ENCODE measurements at regions not wholly inside any gene's neighbourhood (a gene's known extent, or its start where the extent isn't known, plus 50 kb on each side); places are given as distances from the start of the nearest gene placed in this dataset.
A peak's percentile ranks its signal among the peaks of the same experiment; 100 is the strongest.
"Not testable (repeated sequence)": the region's sequence is repeated elsewhere in the genome, so short reads cannot be mapped to it uniquely, and the experiment has no call there.

DNA sequence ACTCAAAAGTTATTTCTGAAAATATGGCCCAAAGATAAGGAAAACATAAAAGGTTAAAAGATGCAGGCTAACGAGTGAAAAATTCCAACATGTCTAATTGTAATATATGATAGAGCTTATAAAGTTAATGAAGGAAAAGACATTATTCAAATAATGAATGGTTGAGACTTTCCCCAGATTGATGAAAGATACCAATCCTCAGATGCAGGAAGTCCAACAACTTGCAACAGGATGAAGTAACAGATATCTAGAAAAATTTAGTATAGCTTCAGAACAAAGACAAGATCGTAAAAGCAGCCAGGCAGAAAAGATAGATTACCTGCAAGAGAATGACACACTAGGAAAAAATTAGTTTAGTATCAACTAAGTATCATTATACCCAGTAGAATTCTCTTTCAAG, 546.4 kb upstream of the PPP2R3A start:
- H3K4me3 ChIP-seq: no peak overlapping the region
- whole genome bisulfite sequencing, 10 experiments: 0 to 100% (median 82%) methylated on average over 1 to 2 of the region's 2 CpGs
- in situ Hi-C loops (cut with MboI; ENCODE audit: low pct_unique_long_range_greater_than_20kb in 2 of 9, low sequenced_read_pairs in 9 of 9, unreplicated experiment in 9 of 9): no loop called here
- H3K4me1 ChIP-seq (replicated peaks in 1 of 2): no peaks in the 10 kb centered on the region
- no peak for ATAC-seq (replicated peaks in 6 of 8)
- H3K27ac ChIP-seq: no peak overlapping the region

GRCh38 chr3:135426508-135426907, 539.0 kb upstream of the PPP2R3A start:
- in situ Hi-C loops (cut with MboI; ENCODE audit: low pct_unique_long_range_greater_than_20kb in 2 of 9, low sequenced_read_pairs in 9 of 9, unreplicated experiment in 9 of 9): no loop called here
- peak in 2 of 8 experiments; percentile 91 to 95 for ATAC-seq (replicated peaks in 6 of 8)
- no peak overlapping the region for H3K27ac ChIP-seq
- H3K4me3 ChIP-seq: no peak overlapping the region
- 0 to 100% (median 64%) methylated on average over 1 to 2 of the region's 2 CpGs; no CpG with 5 or more reads in 2 of the 10 experiments for WGBS, 10 experiments
- H3K4me1 ChIP-seq (replicated peaks in 1 of 2): no peaks in the 10 kb centered on the region

DNA sequence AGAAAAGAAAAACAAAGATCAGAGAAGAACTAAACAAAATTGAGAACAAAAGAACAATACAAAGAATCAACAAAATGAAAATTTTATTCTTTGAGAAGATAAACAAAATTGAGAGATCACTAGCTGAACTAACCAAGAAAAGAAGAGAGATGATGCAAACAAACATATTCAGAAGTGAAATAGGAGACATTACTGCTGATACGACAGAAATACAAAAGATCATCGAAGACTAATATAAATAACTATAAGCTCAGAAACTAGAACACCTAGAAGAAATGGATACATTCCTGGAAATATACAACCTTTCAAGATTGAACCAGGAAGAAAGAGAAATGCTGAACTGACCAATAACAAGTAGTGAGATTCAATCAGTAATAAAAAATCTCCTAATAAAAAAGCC, 533.1 kb upstream of the PPP2R3A start:
- no peak for ATAC-seq (replicated peaks in 6 of 8)
- 37 to 100% (median 81%) methylated on average over 1 to 2 of the region's 2 CpGs; no CpG with 5 or more reads in 1 of the 10 experiments for WGBS, 10 experiments

GRCh38 chr3:135438889-135439597, 526.5 kb upstream of the PPP2R3A start:
- in situ Hi-C loops (cut with MboI; ENCODE audit: low pct_unique_long_range_greater_than_20kb in 2 of 9, low sequenced_read_pairs in 9 of 9, unreplicated experiment in 9 of 9): not testable (repeated sequence)
- ATAC-seq (replicated peaks in 6 of 8): peak in 4 of 8 experiments; percentile 14 to 53 (median 35)
- 0 to 67% (median 3%) methylated on average over 3 to 6 of the region's 18 CpGs; no CpG with 5 or more reads in 7 of the 10 experiments for WGBS, 10 experiments

More for the DNA sequence above, 533.1 kb upstream of the PPP2R3A start:
- no peaks in the 10 kb centered on the region for H3K4me1 ChIP-seq (replicated peaks in 1 of 2)
- no peak overlapping the region for H3K4me3 ChIP-seq
- H3K27ac ChIP-seq: no peak overlapping the region
- in situ Hi-C loops (cut with MboI; ENCODE audit: low pct_unique_long_range_greater_than_20kb in 2 of 9, low sequenced_read_pairs in 9 of 9, unreplicated experiment in 9 of 9): no loop called here

GRCh38 chr3:135439632-135440031, 525.9 kb upstream of the PPP2R3A start:
- 0 to 67% (median 40%) methylated on average over 1 to 3 of the region's 7 CpGs; no CpG with 5 or more reads in 5 of the 10 experiments for WGBS, 10 experiments
- peak in 2 of 8 experiments; percentile 33 to 40 for ATAC-seq (replicated peaks in 6 of 8)
- in situ Hi-C loops (cut with MboI; ENCODE audit: low pct_unique_long_range_greater_than_20kb in 2 of 9, low sequenced_read_pairs in 9 of 9, unreplicated experiment in 9 of 9); H3K4me1 ChIP-seq (replicated peaks in 1 of 2): not testable (repeated sequence)
- Histone ChIP-seq H3K4me3 (peak overlapping the region; percentile 33 to 53 (median 36)), H3K27ac (peak overlapping the region; percentile 72 to 87)

More at GRCh38 chr3:135438889-135439597, 526.5 kb upstream of the PPP2R3A start:
- Histone ChIP-seq H3K4me3 (peak overlapping the region; percentile 33 to 53 (median 36)), H3K27ac (peak overlapping the region; percentile 72 to 87)
- H3K4me1 ChIP-seq (replicated peaks in 1 of 2): not testable (repeated sequence)

GRCh38 chr3:135440233-135440632, 525.3 kb upstream of the PPP2R3A start:
- H3K4me1 ChIP-seq (replicated peaks in 1 of 2): no peaks in the 10 kb centered on the region
- no peak overlapping the region for H3K4me3 ChIP-seq
- peak in 3 of 8 experiments; percentile 35 to 43 (median 41) for ATAC-seq (replicated peaks in 6 of 8)
- in situ Hi-C loops (cut with MboI; ENCODE audit: low pct_unique_long_range_greater_than_20kb in 2 of 9, low sequenced_read_pairs in 9 of 9, unreplicated experiment in 9 of 9): no loop called here
- H3K27ac ChIP-seq: no peak overlapping the region

- H3K4me3 ChIP-seq: no peak overlapping the region
- 0 to 100% (median 28%) methylated on average over 1 to 4 of the region's 4 CpGs; no CpG with 5 or more reads in 3 of the 10 experiments for WGBS, 10 experiments
- in situ Hi-C loops (cut with MboI; ENCODE audit: low pct_unique_long_range_greater_than_20kb in 2 of 9, low sequenced_read_pairs in 9 of 9, unreplicated experiment in 9 of 9): no loop called here
- H3K27ac ChIP-seq: no peak overlapping the region
- H3K4me1 ChIP-seq (replicated peaks in 1 of 2): no peaks in the 10 kb centered on the region
- ATAC-seq (replicated peaks in 6 of 8): no peak
These were observed 524.8 kb upstream of the PPP2R3A start for GRCh38 chr3:135440746-135441145.

GRCh38 chr3:135444058-135444457, 521.5 kb upstream of the PPP2R3A start:
- WGBS, 10 experiments: 33 to 100% (median 87%) methylated on average over 1 to 5 of the region's 5 CpGs; no CpG with 5 or more reads in 2 of the 10 experiments
- Histone ChIP-seq H3K4me3 (no peak overlapping the region), H3K27ac (no peak overlapping the region), H3K4me1 (replicated peaks in 1 of 2) (no peaks in the 10 kb centered on the region)
- in situ Hi-C loops (cut with MboI; ENCODE audit: low pct_unique_long_range_greater_than_20kb in 2 of 9, low sequenced_read_pairs in 9 of 9, unreplicated experiment in 9 of 9): no loop called here
- no peak for ATAC-seq (replicated peaks in 6 of 8)

DNA sequence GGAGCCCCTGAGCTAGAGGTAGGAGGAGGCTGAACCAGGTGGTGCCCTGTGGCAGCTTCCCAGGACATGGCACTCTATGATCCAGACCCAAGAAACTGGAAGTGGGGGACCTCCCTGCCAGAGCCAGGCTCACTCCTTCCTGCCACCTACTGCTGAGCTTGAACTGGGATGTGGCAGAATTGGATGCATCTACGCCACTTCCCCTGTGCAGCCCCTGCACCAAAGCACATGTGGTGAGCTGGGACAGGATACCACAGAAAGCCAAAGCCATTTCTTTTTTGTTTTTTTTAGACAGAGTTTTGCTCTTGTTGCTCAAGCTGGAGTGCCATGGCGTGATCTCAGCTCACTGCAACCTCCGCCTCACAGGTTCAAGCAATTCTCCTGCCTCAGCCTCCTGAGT, 518.0 kb upstream of the PPP2R3A start:
- ATAC-seq (replicated peaks in 6 of 8): no peak
- H3K4me1 ChIP-seq (replicated peaks in 1 of 2): peaks cover 3 to 6% of the 10 kb centered on the region in 2 donors
- H3K4me3 ChIP-seq: no peak overlapping the region
- in situ Hi-C loops (cut with MboI; ENCODE audit: low pct_unique_long_range_greater_than_20kb in 2 of 9, low sequenced_read_pairs in 9 of 9, unreplicated experiment in 9 of 9): no loop called here
- 20 to 100% (median 100%) methylated on average over 1 to 3 of the region's 3 CpGs; no CpG with 5 or more reads in 6 of the 10 experiments for WGBS, 10 experiments
- no peak overlapping the region for H3K27ac ChIP-seq

DNA sequence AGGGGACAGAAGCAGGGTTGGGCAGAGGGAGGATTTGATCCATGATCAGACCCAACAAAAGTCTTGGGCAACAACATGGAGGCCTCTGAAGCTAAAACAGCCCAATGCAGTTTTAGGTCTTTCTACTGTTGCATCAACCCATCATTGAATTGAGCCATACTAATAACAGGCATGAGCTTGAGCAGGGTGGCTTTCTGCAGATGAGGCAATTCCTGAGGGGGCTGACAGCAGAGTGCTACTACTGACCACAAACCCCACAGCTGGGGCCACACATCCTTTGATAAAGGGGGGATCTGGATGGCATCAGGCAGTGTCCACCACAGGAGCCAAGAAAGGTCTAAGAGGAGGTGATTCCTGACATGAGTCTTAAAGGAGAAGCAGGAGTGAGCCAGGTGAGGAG, 517.0 kb upstream of the PPP2R3A start:
- in situ Hi-C loops (cut with MboI; ENCODE audit: low pct_unique_long_range_greater_than_20kb in 2 of 9, low sequenced_read_pairs in 9 of 9, unreplicated experiment in 9 of 9): no loop called here
- H3K4me3 ChIP-seq: no peak overlapping the region
- H3K27ac ChIP-seq: no peak overlapping the region
- peaks cover 8 to 12% of the 10 kb centered on the region in 2 donors for H3K4me1 ChIP-seq (replicated peaks in 1 of 2)
- no peak for ATAC-seq (replicated peaks in 6 of 8)

DNA sequence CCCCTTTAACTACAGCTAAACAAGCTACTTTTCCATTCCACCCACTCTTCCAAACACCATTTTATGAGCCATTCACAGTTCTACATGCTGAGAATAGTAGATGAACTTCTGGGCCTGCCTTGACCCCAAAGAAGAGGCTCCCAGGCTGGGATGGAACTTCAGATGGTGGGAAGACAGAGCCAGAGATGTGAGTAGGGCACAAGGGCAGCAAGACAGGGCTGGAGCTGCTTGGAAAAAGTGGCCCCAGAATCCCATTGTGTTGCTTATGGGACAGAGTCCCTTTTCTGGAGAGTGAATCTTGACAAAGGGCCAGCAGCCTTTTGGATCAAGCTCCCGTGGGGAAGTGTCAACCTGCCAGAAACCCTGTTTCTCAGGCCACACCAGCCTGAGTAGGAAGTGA, 516.5 kb upstream of the PPP2R3A start:
- in situ Hi-C loops (cut with MboI; ENCODE audit: low pct_unique_long_range_greater_than_20kb in 2 of 9, low sequenced_read_pairs in 9 of 9, unreplicated experiment in 9 of 9): no loop called here
- no peak overlapping the region for H3K27ac ChIP-seq
- ATAC-seq (replicated peaks in 6 of 8): no peak
- 0 to 75% (median 20%) methylated on average over 1 of the region's 1 CpG; no CpG with 5 or more reads in 7 of the 10 experiments for WGBS, 10 experiments
- peaks cover 9 to 12% of the 10 kb centered on the region in 2 donors for H3K4me1 ChIP-seq (replicated peaks in 1 of 2)
- no peak overlapping the region for H3K4me3 ChIP-seq

DNA sequence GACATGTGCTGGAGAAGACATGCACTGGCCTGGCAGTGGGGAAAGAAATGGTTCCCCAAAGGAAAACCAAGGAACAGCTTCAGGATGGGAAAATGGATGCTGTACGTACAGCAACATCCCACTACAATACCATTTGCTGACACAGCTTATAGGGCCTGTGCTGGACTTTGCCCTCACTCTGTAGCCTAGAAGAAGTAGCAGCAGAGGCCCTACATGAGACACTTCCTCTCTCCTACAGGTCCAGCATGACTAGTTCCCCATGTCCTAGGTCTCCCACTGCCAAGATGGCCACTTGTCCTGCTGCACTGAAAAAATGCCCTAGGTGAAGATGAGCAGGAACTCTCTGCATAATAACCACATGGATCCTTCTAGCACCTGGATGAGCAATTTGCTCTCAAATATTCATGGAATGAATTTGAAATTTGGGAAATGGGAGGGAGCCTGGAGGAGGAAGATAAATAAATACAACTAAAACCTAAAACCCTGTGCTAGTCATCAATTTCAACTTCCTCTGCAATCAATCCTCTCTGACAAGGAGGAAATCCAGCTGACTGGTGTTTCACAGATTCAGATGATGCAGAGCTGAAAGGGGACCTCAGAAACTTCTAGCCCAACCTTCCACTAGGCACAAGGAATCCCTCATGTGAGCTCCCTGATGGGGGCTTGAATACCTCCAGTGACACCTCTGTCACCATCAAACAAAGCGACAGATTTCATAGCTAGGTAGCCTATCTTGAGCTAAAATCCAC, 514.3 kb upstream of the PPP2R3A start:
- no peak overlapping the region for H3K27ac ChIP-seq
- peaks cover 20 to 21% of the 10 kb centered on the region in 2 donors for H3K4me1 ChIP-seq (replicated peaks in 1 of 2)
- ATAC-seq (replicated peaks in 6 of 8): no peak
- 27 to 100% (median 93%) methylated on average over 1 to 2 of the region's 2 CpGs; no CpG with 5 or more reads in 4 of the 10 experiments for WGBS, 10 experiments
- no peak overlapping the region for H3K4me3 ChIP-seq
- in situ Hi-C loops (cut with MboI; ENCODE audit: low pct_unique_long_range_greater_than_20kb in 2 of 9, low sequenced_read_pairs in 9 of 9, unreplicated experiment in 9 of 9): loop anchor here in 1 of 9 experiments (25.0 kb wide), 1 partner anchor 664 kb away; the partner anchor contains the start of gene EPHB1

- H3K4me1 ChIP-seq (replicated peaks in 1 of 2): peaks cover 25 to 29% of the 10 kb centered on the region in 2 donors
- WGBS, 10 experiments: 0 to 81% (median 17%) methylated on average over 1 to 3 of the region's 10 CpGs; no CpG with 5 or more reads in 7 of the 10 experiments
- ATAC-seq (replicated peaks in 6 of 8): no peak
- H3K4me3 ChIP-seq: no peak overlapping the region
- in situ Hi-C loops (cut with MboI; ENCODE audit: low pct_unique_long_range_greater_than_20kb in 2 of 9, low sequenced_read_pairs in 9 of 9, unreplicated experiment in 9 of 9): loop anchor here in 1 of 9 experiments (25.0 kb wide), 1 partner anchor 666 kb away; the partner anchor contains the start of gene EPHB1
- H3K27ac ChIP-seq: peak overlapping the region in 1 of 2 donors; percentile 21
These were observed 512.6 kb upstream of the PPP2R3A start for GRCh38 chr3:135452881-135453280.

Measured in motor neuron (in vitro differentiated cells).